22Rv1 (cell line): ENCODE measurements at regions not wholly inside any gene's neighbourhood (a gene's known extent, or its start where the extent isn't known, plus 50 kb on each side); places are given as distances from the start of the nearest gene placed in this dataset.
A peak's percentile ranks its signal among the peaks of the same experiment; 100 is the strongest.

Source experiments
- H3K27ac ChIP-seq: fragments of 450-650 bp; 2 replicates; pipeline ENCODE4 v1.5.1; 2017
- CTCF ChIP-seq: fragments of 450-650 bp; IDR thresholded peaks from 2 replicates; pipeline ENCODE4 v1.5.1; 2017; ENCODE audit warnings: mild to moderate bottlenecking
- ZFX ChIP-seq: fragments of 450-650 bp; IDR thresholded peaks from 2 replicates; pipeline ENCODE4 v1.6.1; 2017; ENCODE audit warnings: antibody characterized with exemption, borderline replicate concordance

- no peak overlapping the region for H3K27ac ChIP-seq
- TF ChIP-seq ZFX (no peak), CTCF (no peak)
Measured at GRCh38 chr6:76881414-76881813, 581.9 kb downstream of the HTR1B start.

GRCh38 chr6:76876922-76877553 lies 586.3 kb downstream of the HTR1B start:
- H3K27ac ChIP-seq, result peak overlapping the region; percentile 73
- TF ChIP-seq CTCF, result peak; percentile 92
- no peak for TF ChIP-seq ZFX

GRCh38 chr6:76876430-76876829 lies 586.9 kb downstream of the HTR1B start:
- peak overlapping the region; percentile 73 for H3K27ac ChIP-seq

GRCh38 chr6:76867182-76867581 lies 596.1 kb downstream of the HTR1B start:
- no peak overlapping the region for H3K27ac ChIP-seq
- TF ChIP-seq CTCF (no peak), ZFX (no peak)

GRCh38 chr6:76866091-76866915 lies 597.0 kb downstream of the HTR1B start:
- no peak for TF ChIP-seq ZFX
- TF ChIP-seq CTCF, result no peak
- no peak overlapping the region for H3K27ac ChIP-seq

GRCh38 chr6:76862936-76863335 lies 600.4 kb downstream of the HTR1B start:
- H3K27ac ChIP-seq, result no peak overlapping the region
- TF ChIP-seq CTCF (no peak), ZFX (no peak)

GRCh38 chr6:76861403-76861802 lies 601.9 kb downstream of the HTR1B start:
- TF ChIP-seq CTCF, result peak; percentile 73
- TF ChIP-seq ZFX, result no peak
- no peak overlapping the region for H3K27ac ChIP-seq
